GM23248 (cell line): ENCODE measurements at regions not wholly inside any gene's neighbourhood (a gene's known extent, or its start where the extent isn't known, plus 50 kb on each side); places are given as distances from the start of the nearest gene placed in this dataset.

Experiments used
- DNase-seq: peaks from one replicate; pipeline ENCODE4 v3.0.0-alpha.2; 2015
- H2AFZ ChIP-seq: fragments of 200-600 bp; sonication (generic); 2 replicates; pipeline ENCODE4 v1.6.1; 2016; ENCODE audit warnings: antibody characterized with exemption
- H3F3A ChIP-seq: fragments of 200-600 bp; sonication (generic); 2 replicates; pipeline ENCODE4 v1.6.1; 2016; ENCODE audit warnings: mild to moderate bottlenecking, antibody characterized with exemption, mixed run types; ENCODE audit not compliant: insufficient read depth
- H3K27ac ChIP-seq: fragments of 200-600 bp; sonication (generic); 2 replicates; pipeline ENCODE4 v1.5.1; 2016; ENCODE audit warnings: mild to moderate bottlenecking
- H3K27me3 ChIP-seq: fragments of 200-600 bp; sonication (generic); replicated peaks from 2 replicates; pipeline ENCODE4 v1.6.1; 2016; ENCODE audit warnings: mild to moderate bottlenecking; ENCODE audit not compliant: insufficient read depth
- H3K36me3 ChIP-seq: fragments of 200-600 bp; sonication (generic); 2 replicates; pipeline ENCODE4 v1.6.1; 2016; ENCODE audit warnings: low read depth, mild to moderate bottlenecking
- H3K4me1 ChIP-seq: fragments of 200-600 bp; sonication (generic); 2 replicates; pipeline ENCODE4 v1.6.1; 2016; ENCODE audit warnings: mild to moderate bottlenecking; ENCODE audit not compliant: insufficient read depth
- H3K4me2 ChIP-seq: fragments of 200-600 bp; sonication (generic); one replicate; pipeline ENCODE4 v1.6.1; 2016; ENCODE audit warnings: mild to moderate bottlenecking; ENCODE audit not compliant: unreplicated experiment
- H3K4me3 ChIP-seq: fragments of 200-600 bp; sonication (generic); 2 replicates; pipeline ENCODE4 v1.5.1; 2016; ENCODE audit warnings: mild to moderate bottlenecking
- H3K79me2 ChIP-seq: fragments of 200-600 bp; sonication (generic); 2 replicates; pipeline ENCODE4 v1.6.1; 2016; ENCODE audit warnings: mild to moderate bottlenecking; ENCODE audit not compliant: insufficient read depth
- H3K9ac ChIP-seq: fragments of 200-600 bp; sonication (generic); 2 replicates; pipeline ENCODE4 v1.6.1; 2016; ENCODE audit warnings: mild to moderate bottlenecking
- H3K9me2 ChIP-seq: fragments of 200-600 bp; sonication (generic); 2 replicates; pipeline ENCODE4 v1.6.1; 2016; ENCODE audit warnings: mixed run types, mild to moderate bottlenecking, moderate library complexity; ENCODE audit not compliant: insufficient read depth
- H3K9me3 ChIP-seq: fragments of 200-600 bp; sonication (generic); one replicate; pipeline ENCODE4 v1.6.1; 2017; ENCODE audit warnings: low read depth
- H4K20me1 ChIP-seq: fragments of 200-600 bp; sonication (generic); 2 replicates; pipeline ENCODE4 v1.6.0; 2016; ENCODE audit not compliant: insufficient read depth
- EZH2 ChIP-seq: fragments of 200-600 bp; sonication (generic); IDR thresholded peaks from 2 replicates; pipeline ENCODE4 v1.6.1; 2018; ENCODE audit warnings: antibody characterized with exemption, mild to moderate bottlenecking; ENCODE audit not compliant: insufficient read depth, poor library complexity, severe bottlenecking
- EZH2phosphoT487 ChIP-seq: fragments of 200-600 bp; sonication (generic); IDR thresholded peaks from 2 replicates; pipeline ENCODE4 v1.6.1; 2018; ENCODE audit warnings: antibody characterized with exemption, moderate library complexity, mild to moderate bottlenecking, low read depth; ENCODE audit not compliant: insufficient read depth
- WGBS, 2 experiments: methylation state at CpG; one replicate each; pipeline ENCODE4 v1.1.6; 2015 to 2017; ENCODE audit warnings: low lambda C conversion rate in 2 of 2, low coverage in 1 of 2; ENCODE audit errors: missing lambda C conversion rate in 2 of 2; 5-methylcytosine and 5-hydroxymethylcytosine counted together
- in situ Hi-C: fragments of 300-500 bp; cut with MboI; formaldehyde crosslinking; loops from 2 replicates; pipeline ENCODE4 v1.15.0; 2020

DNA sequence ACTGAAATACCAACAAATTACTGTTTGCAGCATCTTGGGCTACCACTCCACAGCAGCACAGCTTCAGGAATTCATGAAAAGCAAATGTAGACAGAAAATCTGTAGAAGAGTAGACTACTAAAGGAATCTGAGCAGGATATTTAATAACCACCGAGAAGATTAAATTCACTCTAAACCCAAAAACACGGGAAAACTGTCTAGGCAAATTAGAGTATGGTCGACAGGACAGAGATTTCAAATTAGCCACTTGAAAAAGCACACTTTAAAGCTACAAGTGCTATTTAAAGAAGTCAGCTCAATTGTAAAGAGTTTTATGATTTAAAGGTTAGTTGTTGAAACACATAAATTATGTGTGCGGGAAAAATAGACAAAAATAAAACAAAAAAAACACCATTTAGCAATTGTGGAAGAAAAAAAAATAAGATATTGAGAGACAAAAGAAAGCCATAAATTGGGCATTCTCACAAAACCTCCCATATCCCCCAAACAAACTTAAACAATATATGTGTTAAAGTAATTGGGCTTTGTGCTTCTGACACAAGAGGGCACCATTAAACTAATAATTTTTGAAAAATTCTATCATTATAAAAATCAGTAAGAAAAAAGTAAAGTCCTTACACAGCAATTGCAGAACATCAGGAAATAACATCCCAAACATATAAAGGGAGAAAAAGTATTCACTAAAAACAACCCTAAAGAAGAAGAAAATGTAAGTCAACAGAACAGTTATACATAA is 880.8 kb downstream of the TECRL start:
- in situ Hi-C loops, result no loop called here
- Histone ChIP-seq H4K20me1 (no peaks in the 10 kb centered on the region), H3K27ac (no peak overlapping the region), H3K36me3 (no peaks in the 10 kb centered on the region), H3K9me2 (no peaks in the 10 kb centered on the region), H3K79me2 (no peaks in the 10 kb centered on the region), H3K9ac (no peak overlapping the region), H3K4me1 (no peaks in the 10 kb centered on the region), H3F3A (no peaks in the 10 kb centered on the region), H3K27me3 (no peaks in the 10 kb centered on the region), H3K4me2 (no peak overlapping the region), H3K9me3 (no peaks in the 10 kb centered on the region), H2AFZ (no peak overlapping the region), H3K4me3 (no peak overlapping the region)
- TF ChIP-seq EZH2phosphoT487 (no peak), EZH2 (no peak)
- DNase-seq, result peak; percentile 1
- WGBS, 2 experiments, result 14% methylated on average over 4 of the region's 4 CpGs

- WGBS, 2 experiments, result 16 to 30% methylated on average over 1 of the region's 1 CpG
- DNase-seq, result no peak
- Histone ChIP-seq H3K36me3 (no peaks in the 10 kb centered on the region), H3F3A (no peaks in the 10 kb centered on the region), H4K20me1 (no peaks in the 10 kb centered on the region), H3K27ac (no peak overlapping the region), H3K4me2 (no peak overlapping the region), H3K4me1 (no peaks in the 10 kb centered on the region), H3K4me3 (no peak overlapping the region), H3K9me3 (no peaks in the 10 kb centered on the region), H3K9ac (no peak overlapping the region), H2AFZ (no peak overlapping the region), H3K9me2 (no peaks in the 10 kb centered on the region), H3K79me2 (no peaks in the 10 kb centered on the region), H3K27me3 (no peaks in the 10 kb centered on the region)
- TF ChIP-seq EZH2phosphoT487 (no peak), EZH2 (no peak)
- in situ Hi-C loops, result no loop called here
Observed at GRCh38 chr4:63526251-63526650, 883.0 kb downstream of the TECRL start.

- Histone ChIP-seq H3K27ac (no peak overlapping the region), H3K9ac (no peak overlapping the region), H3K9me3 (no peaks in the 10 kb centered on the region), H4K20me1 (no peaks in the 10 kb centered on the region), H3K9me2 (no peaks in the 10 kb centered on the region), H3K4me3 (no peak overlapping the region), H3K27me3 (no peaks in the 10 kb centered on the region), H3K4me1 (no peaks in the 10 kb centered on the region), H3K79me2 (no peaks in the 10 kb centered on the region), H3F3A (no peaks in the 10 kb centered on the region), H2AFZ (no peak overlapping the region), H3K36me3 (no peaks in the 10 kb centered on the region), H3K4me2 (no peak overlapping the region)
- DNase-seq, result no peak
- 6 to 8% methylated on average over 1 of the region's 1 CpG for WGBS, 2 experiments
- in situ Hi-C loops, result no loop called here
- no peak for TF ChIP-seq EZH2phosphoT487
- TF ChIP-seq EZH2, result no peak
Observed at GRCh38 chr4:63524764-63525163, 884.5 kb downstream of the TECRL start.

DNA sequence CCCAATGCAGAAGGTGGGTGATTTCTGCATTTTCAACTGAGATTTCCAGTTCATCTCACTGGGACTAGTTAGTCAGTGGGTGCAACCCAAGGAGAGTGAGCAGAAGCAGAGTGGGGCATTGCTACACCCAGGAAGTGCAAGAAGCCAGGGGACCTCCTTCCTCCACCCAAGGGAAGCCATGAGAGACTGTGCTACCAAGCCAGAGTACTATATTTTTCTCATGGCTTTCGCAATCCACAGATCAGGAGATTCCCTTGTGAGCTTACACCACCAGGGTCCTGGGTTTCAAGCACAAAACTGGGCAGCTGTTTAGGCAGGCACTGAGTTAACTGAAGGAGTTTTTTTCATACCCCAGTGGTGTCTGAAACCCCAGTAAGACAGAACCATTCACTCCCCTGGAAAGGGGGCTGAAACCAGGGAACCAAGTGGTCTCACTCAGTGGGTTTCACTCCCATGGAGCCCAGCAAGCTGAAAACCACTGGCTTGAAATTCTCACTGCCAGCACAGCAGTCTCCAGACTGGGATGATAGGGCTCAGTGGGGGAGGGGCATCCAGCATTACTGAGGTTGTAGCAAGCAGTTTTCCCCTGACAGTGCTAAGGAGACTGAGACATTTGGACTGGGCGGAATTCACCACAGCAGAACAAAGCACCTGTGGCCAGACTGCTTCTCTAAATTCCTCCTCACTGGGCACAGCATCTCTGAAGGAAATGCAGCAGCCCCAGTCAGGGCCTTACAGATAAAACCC is 903.4 kb downstream of the TECRL start:
- Histone ChIP-seq H4K20me1 (no peaks in the 10 kb centered on the region), H2AFZ (no peak overlapping the region), H3K79me2 (no peaks in the 10 kb centered on the region), H3K27ac (no peak overlapping the region), H3K4me1 (no peaks in the 10 kb centered on the region), H3K9ac (no peak overlapping the region), H3K27me3 (no peaks in the 10 kb centered on the region), H3K9me3 (no peaks in the 10 kb centered on the region), H3K9me2 (no peaks in the 10 kb centered on the region), H3K4me3 (no peak overlapping the region), H3F3A (no peaks in the 10 kb centered on the region), H3K36me3 (no peaks in the 10 kb centered on the region), H3K4me2 (no peak overlapping the region)
- in situ Hi-C loops, result no loop called here
- WGBS, 2 experiments, result 47 to 58% methylated on average over 2 of the region's 2 CpGs
- TF ChIP-seq EZH2, result no peak
- no peak for DNase-seq
